Hematopoietic multipotent progenitor cell treated with erythropoietin and hydrocortisone succinate and interleukin-3 and kit ligand, for 15 days (in vitro differentiated cells): ENCODE measurements at regions not wholly inside any gene's neighbourhood (a gene's known extent, or its start where the extent isn't known, plus 50 kb on each side); places are given as distances from the start of the nearest gene placed in this dataset.

Experiments used
- DNase-seq: peaks from one replicate; pipeline ENCODE4 v3.0.0-alpha.2; 2015; ENCODE audit warnings: low spot score

GRCh38 chr6:98546376-98546775, 288.0 kb upstream of the POU3F2 start:
- no peak for DNase-seq

GRCh38 chr6:98547151-98547550, 287.2 kb upstream of the POU3F2 start:
- DNase-seq: no peak

- no peak for DNase-seq
Measured at GRCh38 chr6:98547634-98548033, 286.7 kb upstream of the POU3F2 start.

- DNase-seq: no peak
Measured at GRCh38 chr6:98548301-98548700, 286.1 kb upstream of the POU3F2 start.

GRCh38 chr6:98560418-98560817, 274.0 kb upstream of the POU3F2 start:
- DNase-seq: no peak

- no peak for DNase-seq
Measured at GRCh38 chr6:98560841-98561240, 273.5 kb upstream of the POU3F2 start.

- DNase-seq: no peak
Measured at GRCh38 chr6:98566126-98566525, 268.2 kb upstream of the POU3F2 start.

- no peak for DNase-seq
Measured at GRCh38 chr6:98572579-98572978, 261.8 kb upstream of the POU3F2 start.

- DNase-seq: no peak
Measured at GRCh38 chr6:98574984-98575383, 259.4 kb upstream of the POU3F2 start.

GRCh38 chr6:98576791-98577190, 257.6 kb upstream of the POU3F2 start:
- DNase-seq: no peak

- no peak for DNase-seq
Measured at GRCh38 chr6:98578016-98578415, 256.4 kb upstream of the POU3F2 start.

- DNase-seq: no peak
Measured at GRCh38 chr6:98579079-98579478, 255.3 kb upstream of the POU3F2 start.

- DNase-seq: no peak
Measured at GRCh38 chr6:98579941-98580340, 254.4 kb upstream of the POU3F2 start.

- DNase-seq: no peak
Measured at GRCh38 chr6:98581705-98582104, 252.7 kb upstream of the POU3F2 start.

GRCh38 chr6:98583506-98583905, 250.9 kb upstream of the POU3F2 start:
- no peak for DNase-seq

- DNase-seq: no peak
Measured at GRCh38 chr6:98586163-98586562, 248.2 kb upstream of the POU3F2 start.

GRCh38 chr6:98587555-98587954, 246.8 kb upstream of the POU3F2 start:
- no peak for DNase-seq

- DNase-seq: no peak
Measured at GRCh38 chr6:98589536-98589935, 244.8 kb upstream of the POU3F2 start.

GRCh38 chr6:98590136-98590681, 244.2 kb upstream of the POU3F2 start:
- DNase-seq: no peak

GRCh38 chr6:98590997-98591396, 243.4 kb upstream of the POU3F2 start:
- no peak for DNase-seq

- DNase-seq: no peak
Measured at GRCh38 chr6:98593676-98594075, 240.7 kb upstream of the POU3F2 start.

- DNase-seq: no peak
Measured at GRCh38 chr6:98601716-98602115, 232.7 kb upstream of the POU3F2 start.

GRCh38 chr6:98605705-98606104, 228.7 kb upstream of the POU3F2 start:
- no peak for DNase-seq

GRCh38 chr6:98627129-98627775, 207.1 kb upstream of the POU3F2 start:
- DNase-seq: no peak
